Left hindlimb (tissue), 1 donor: ENCODE measurements at regions not wholly inside any gene's neighbourhood (a gene's known extent, or its start where the extent isn't known, plus 50 kb on each side); places are given as distances from the start of the nearest gene placed in this dataset.
"Not testable (repeated sequence)": the region's sequence is repeated elsewhere in the genome, so short reads cannot be mapped to it uniquely, and the experiment has no call there.

Experiments
- DNase-seq: peaks from one replicate; pipeline ENCODE4 v3.0.0-alpha.2; 2018

GRCh38 chr3:110629917-110630316 is 441.7 kb upstream of the NECTIN3 start:
- no peak for DNase-seq

- no peak for DNase-seq
Measured at GRCh38 chr3:110644203-110644602, 427.4 kb upstream of the NECTIN3 start.

DNA sequence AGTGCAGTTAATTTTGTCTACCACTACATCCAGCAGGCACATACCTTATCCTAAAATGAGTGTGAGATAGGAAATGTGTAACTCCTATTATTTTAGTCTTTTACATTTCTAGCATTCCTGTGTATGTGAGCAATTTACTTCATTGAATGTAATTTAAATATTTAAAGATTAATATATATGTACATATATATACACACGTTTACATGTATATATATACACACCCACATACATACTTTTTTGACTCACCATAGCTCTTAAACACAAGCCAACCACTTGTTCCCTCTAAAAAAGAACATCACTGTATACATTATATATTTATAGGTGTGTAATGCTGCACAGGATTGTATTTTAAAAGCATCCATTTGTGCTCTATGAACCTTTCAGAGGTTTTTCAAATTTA is 425.6 kb upstream of the NECTIN3 start:
- DNase-seq: no peak

DNA sequence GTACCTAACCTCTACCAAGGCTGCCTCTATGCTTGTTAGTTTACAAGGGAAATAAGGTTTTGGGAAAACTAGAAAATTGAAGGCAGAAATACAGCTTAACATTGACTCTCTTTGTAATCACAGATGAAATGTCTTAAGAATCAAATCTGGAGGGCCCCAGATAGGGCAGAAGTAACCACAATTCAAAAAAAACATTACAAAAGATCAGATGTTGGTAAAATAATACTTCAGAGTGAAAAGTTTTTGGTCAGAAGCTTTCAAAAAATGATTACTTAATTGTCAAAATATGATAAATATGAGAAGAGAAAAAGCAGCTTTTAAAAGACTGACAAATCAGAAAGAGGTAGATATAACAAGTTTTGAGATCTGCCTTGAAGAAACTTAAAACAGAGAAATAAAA is 425.1 kb upstream of the NECTIN3 start:
- no peak for DNase-seq

DNA sequence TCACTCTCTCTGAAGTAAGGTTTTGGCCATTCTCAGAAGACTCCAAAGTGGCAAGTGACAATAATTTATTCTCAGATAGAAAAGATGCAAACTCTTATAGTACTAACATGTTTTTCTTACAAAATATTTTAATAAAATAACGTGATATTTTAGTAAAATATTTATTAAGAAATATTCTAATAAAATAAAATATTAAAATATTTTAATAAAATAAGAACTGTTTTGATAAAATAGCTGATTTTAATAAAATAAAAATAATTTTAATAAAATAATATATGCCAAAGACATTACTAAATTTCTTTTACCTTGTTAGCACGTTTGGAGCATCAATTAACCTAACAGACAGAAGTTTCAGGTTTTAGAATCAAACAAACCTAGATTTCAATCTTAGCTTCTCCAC is 424.0 kb upstream of the NECTIN3 start:
- no peak for DNase-seq

DNA sequence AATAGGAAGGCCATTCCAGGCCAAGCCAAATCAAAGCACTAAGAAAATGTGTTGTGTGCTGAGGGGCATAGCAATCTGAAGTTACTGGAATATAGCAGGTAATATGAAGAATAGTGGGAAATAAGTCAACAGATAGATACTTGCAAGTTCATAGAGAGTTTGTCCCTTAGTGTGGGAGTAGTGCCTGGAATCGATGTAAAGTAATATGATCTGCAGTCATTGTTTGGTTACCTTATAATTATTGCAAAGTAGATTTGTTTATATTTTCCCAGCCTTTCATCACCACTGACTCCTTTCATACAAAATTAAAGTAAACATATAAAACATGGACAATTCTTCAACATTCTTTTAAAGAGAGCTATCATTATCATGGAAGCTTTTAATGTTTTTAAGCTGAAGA is 420.9 kb upstream of the NECTIN3 start:
- no peak for DNase-seq

DNA sequence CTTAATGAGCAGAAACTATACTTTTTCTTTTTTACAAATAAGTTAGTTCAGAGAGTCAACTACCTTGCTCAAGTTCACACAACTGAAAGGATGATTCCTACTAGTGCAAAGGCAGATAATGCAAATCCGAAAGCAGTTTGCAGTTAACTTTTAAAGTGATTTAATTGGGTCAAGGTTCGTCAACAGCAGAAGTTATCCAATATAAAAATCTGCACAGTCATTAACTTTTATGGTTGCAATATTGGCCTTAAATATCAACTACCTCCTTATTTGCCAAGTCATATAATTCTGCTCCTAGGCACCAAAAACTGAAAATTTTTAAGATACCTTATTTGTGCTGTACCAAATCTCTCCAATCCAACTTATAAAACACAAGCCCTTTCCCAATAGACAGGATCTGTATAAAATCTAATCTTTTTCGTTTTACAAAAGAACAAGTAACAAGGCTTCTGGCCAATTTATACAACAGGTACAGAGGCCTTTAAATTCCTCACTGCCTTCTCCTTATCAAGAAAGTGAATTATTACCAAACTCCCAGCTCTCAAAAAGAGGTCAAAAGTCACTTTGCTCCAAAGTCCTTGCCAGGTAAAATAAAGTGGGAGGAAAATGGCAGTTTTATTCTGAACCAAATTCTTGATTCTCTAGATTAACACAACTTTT is 416.6 kb upstream of the NECTIN3 start:
- DNase-seq: no peak

GRCh38 chr3:110656394-110657025 is 415.1 kb upstream of the NECTIN3 start:
- DNase-seq: no peak

- DNase-seq: no peak
Measured at GRCh38 chr3:110664148-110664547, 407.5 kb upstream of the NECTIN3 start.

DNA sequence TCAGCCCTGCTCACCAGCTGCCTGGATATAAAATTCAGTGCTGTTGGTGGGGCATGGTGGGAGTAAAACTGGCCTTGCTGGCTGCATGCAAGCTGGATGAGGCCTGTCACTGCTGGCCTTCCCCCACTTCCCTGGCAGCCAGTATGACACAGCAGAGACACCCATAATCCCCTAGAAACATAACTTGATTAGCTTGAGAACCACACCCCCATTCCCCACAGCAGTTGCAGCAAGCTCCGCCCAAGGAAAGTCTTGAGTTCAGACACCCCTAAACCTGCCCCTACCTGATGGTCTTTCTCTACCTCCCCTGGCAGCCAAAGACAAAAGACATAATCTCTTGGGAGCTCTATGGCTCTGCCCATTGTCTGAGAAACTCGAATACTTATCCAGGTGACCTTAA is 405.1 kb upstream of the NECTIN3 start:
- DNase-seq: no peak

- no peak for DNase-seq
Measured at GRCh38 chr3:110667216-110667615, 404.4 kb upstream of the NECTIN3 start.

DNA sequence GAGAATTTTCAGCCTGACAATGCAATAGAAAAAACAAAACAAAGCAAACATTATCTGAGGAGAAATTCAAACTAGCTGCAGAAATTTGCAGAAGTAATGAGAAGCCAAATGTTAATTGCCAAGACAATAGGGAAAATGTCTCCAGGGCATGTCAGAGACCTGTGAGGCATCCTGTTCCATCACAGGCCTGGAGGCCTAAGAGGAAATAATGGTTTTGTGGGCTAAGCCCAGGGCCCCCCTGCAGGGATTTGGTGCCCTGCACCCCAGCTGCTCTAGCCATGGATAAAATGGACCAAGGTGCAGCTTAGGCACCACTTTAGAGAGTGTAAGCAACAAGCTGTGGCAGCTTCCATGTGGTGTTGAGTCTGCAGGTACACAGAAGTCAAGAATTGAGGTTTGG is 401.2 kb upstream of the NECTIN3 start:
- DNase-seq: no peak

GRCh38 chr3:110677506-110677905 is 394.1 kb upstream of the NECTIN3 start:
- DNase-seq: no peak

DNA sequence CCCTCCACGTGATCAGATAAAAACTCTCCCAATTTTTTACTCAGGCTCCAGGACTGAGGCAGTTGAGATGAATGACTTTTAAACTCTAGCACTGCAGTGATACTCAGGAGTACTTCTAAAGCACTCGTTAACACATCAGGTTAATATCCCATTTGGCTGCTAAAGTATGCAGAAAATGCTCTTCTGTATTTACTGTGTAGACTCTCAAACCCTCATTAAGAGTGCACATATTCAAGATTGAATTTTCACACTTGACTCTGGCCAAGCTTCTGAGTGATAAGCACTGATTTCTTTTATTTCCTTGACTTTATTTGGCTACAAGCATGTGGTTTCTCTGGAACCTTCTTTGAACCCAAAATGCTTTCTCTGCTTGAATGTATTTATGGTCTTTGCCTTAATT is 392.3 kb upstream of the NECTIN3 start:
- DNase-seq: no peak

GRCh38 chr3:110680450-110680849 is 391.2 kb upstream of the NECTIN3 start:
- no peak for DNase-seq

DNA sequence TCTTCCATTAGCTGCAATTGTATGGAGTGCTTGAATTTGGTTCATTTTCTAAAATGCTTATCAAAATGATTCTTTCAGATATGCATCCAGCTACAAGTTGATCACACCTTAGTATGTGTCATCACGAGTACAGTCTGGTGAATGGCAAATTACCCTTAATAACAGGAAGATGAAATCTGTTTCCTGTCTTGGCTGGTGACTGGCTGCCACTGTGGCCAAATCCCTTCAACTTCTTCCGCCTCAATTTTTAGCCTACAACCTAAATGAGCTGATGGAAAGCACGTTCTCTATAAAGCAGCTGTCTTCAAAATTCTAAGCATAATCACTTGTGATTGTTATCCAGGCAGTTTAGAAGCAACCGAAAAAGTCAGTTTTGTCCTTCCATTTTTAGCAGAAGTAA is 387.1 kb upstream of the NECTIN3 start:
- no peak for DNase-seq

DNA sequence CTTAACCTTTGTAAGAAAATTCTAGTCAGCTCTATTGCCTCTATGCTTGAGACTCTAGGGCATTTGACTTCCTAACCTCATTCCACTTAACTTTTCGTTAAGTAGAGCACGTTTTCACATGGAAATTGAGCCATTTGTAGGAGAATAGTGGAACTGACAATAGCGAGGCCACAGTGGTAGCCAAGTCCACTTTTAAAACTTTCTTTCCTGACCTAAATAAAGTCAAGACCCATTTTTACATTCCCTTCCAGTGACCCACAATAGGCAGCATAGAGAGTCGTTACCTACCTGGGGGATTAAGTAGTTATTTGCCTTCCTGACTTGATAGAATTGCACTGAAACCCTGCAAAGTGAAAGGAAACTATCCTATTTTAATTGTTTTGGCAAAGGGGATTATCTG is 386.0 kb upstream of the NECTIN3 start:
- no peak for DNase-seq

- no peak for DNase-seq
Measured at GRCh38 chr3:110686701-110687100, 384.9 kb upstream of the NECTIN3 start.

DNA sequence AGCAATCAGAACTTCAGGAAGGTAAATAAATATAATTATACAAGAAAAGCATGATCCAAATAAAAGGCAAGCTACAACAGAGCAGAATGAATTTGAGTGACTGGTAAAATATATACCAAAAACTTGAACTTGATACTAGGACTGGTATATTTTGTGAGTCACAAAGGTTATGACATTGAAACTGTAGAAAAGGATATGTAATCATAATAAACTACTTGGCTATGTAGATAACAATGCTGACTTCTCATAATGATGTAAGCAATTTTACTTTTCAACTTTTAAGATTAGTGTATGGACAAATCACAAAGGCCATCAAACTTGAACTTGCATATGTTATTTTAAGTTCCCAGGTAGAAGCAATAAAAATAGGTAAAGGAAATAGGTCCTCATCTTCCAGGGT is 384.5 kb upstream of the NECTIN3 start:
- no peak for DNase-seq

- DNase-seq: no peak
Measured at GRCh38 chr3:110697961-110698360, 373.7 kb upstream of the NECTIN3 start.

- DNase-seq: not testable (repeated sequence)
Measured at GRCh38 chr3:110704332-110704731, 367.3 kb upstream of the NECTIN3 start.

GRCh38 chr3:110708156-110708555 is 363.5 kb upstream of the NECTIN3 start:
- no peak for DNase-seq

GRCh38 chr3:110710156-110710555 is 361.5 kb upstream of the NECTIN3 start:
- DNase-seq: no peak

DNA sequence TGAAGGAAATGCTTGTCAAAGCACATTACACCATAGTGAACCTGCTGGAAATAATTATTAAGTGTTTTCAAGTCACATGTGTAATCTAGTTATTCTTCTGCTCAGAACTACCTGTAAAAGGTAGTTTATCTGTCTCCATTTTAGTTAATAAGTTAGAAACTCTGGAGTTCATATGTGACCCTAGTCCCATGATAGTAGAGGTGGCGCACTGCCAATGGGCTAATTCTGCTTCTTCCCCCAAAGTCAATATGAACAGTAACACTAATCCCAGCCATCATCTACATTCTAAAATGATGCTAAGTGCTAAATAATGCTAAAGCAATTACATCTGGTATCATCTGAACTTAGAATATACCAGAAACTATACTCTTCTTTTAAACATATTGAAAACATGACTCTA is 361.0 kb upstream of the NECTIN3 start:
- DNase-seq: no peak
